Endothelial cell of umbilical vein (primary cell): ENCODE measurements at regions not wholly inside any gene's neighbourhood (a gene's known extent, or its start where the extent isn't known, plus 50 kb on each side); places are given as distances from the start of the nearest gene placed in this dataset.

Source experiments
- BruUV-seq: library from RNA; stranded (reverse); fragments of 400-500 nt; replicated peaks from 2 replicates; lab custom pipeline; 2021; lab: Mats Ljungman, UMichigan
- CTCF ChIA-PET: fragments of 300-600, 350-600 bp; sonication (Branson Sonifier 250); formaldehyde crosslinking; loops from one replicate; lab custom pipeline; 2021; ENCODE audit warnings: antibody characterized with exemption, inconsistent platforms; lab: Charles Lee
- POLR2A ChIA-PET: fragments of 300-600, 350-600 bp; sonication (Branson Sonifier 250); formaldehyde crosslinking; loops from one replicate; lab custom pipeline; 2021; ENCODE audit warnings: antibody characterized with exemption, inconsistent platforms; lab: Charles Lee
- DNase-seq: peaks from one replicate; pipeline ENCODE4 v3.0.0-alpha.2; 2011; ENCODE audit warnings: low read depth, low spot score
- FAIRE-seq: peaks from 2 replicates; lab custom pipeline; 2011; peaks lifted over from hg19 to GRCh38; lab: Jason Lieb, UNC
- H2AFZ ChIP-seq: 2 replicates; pipeline ENCODE4 v1.6.0; 2012; ENCODE audit warnings: low read depth, low read length, control low read depth, inconsistent platforms
- H3K27ac ChIP-seq: 2 replicates; pipeline ENCODE4 v1.5.1; 2011; ENCODE audit warnings: low read depth, mild to moderate bottlenecking, control low read depth, low read length, moderate library complexity; ENCODE audit not compliant: insufficient read depth
- H3K27me3 ChIP-seq, 2 experiments: 2 replicates each; pipeline versions ENCODE4 v1.6.0 to v1.6.1; 2011; ENCODE audit warnings: low read length in 2 of 2, mixed read lengths in 1 of 2; ENCODE audit not compliant: control insufficient read depth in 2 of 2, insufficient read depth in 2 of 2
- H3K36me3 ChIP-seq, 2 experiments: 2 replicates in 1 of 2; 3 replicates in 1 of 2; pipeline ENCODE4 v1.5.1; 2011; ENCODE audit warnings: low read length in 2 of 2, mild to moderate bottlenecking in 1 of 2, moderate library complexity in 1 of 2; ENCODE audit not compliant: control insufficient read depth in 2 of 2, insufficient read depth in 2 of 2; ENCODE audit errors: extremely low read depth in 1 of 2
- H3K4me1 ChIP-seq: 3 replicates; pipeline ENCODE4 v1.5.1; 2011; ENCODE audit warnings: mild to moderate bottlenecking, low read length; ENCODE audit not compliant: control insufficient read depth, insufficient read depth; ENCODE audit errors: extremely low read depth
- H3K4me2 ChIP-seq: 2 replicates; pipeline ENCODE4 v1.6.1; 2011; ENCODE audit warnings: low read length, control low read depth, mixed read lengths; ENCODE audit not compliant: insufficient read depth
- H3K4me3 ChIP-seq, 3 experiments: fragments of 200-600 bp in 1 of 3; sonication (generic), shearing (Covaris generic) in 1 of 3; replicated peaks in 1 of 3; 2 replicates each; pipeline ENCODE4 v1.5.1; 2011 to 2016; ENCODE audit warnings: control low read depth in 3 of 3, low read length in 3 of 3, mild to moderate bottlenecking in 2 of 3, inconsistent platforms in 1 of 3, low read depth in 1 of 3, moderate library complexity in 1 of 3; ENCODE audit not compliant: insufficient read depth in 1 of 3
- H3K79me2 ChIP-seq: 2 replicates; pipeline ENCODE4 v1.6.0; 2012; ENCODE audit warnings: low read length, inconsistent platforms; ENCODE audit not compliant: control insufficient read depth, insufficient read depth
- H3K9ac ChIP-seq: replicated peaks from 2 replicates; pipeline ENCODE3; 2011; ENCODE audit warnings: low read length, control low read depth; ENCODE audit not compliant: insufficient read depth; ENCODE audit errors: extremely low read depth
- H3K9me1 ChIP-seq: replicated peaks from 3 replicates; pipeline ENCODE4 v1.6.0; 2011; ENCODE audit warnings: mild to moderate bottlenecking, low read length; ENCODE audit not compliant: control insufficient read depth, insufficient read depth; ENCODE audit errors: extremely low read depth
- H3K9me3 ChIP-seq: replicated peaks from 2 replicates; pipeline ENCODE4 v1.5.1; 2012; ENCODE audit warnings: low read length, inconsistent platforms; ENCODE audit not compliant: control insufficient read depth, insufficient read depth
- H4K20me1 ChIP-seq: replicated peaks from 2 replicates; pipeline ENCODE3; 2011; ENCODE audit warnings: mild to moderate bottlenecking, low read length; ENCODE audit not compliant: control insufficient read depth, insufficient read depth; ENCODE audit errors: extremely low read depth
- EZH2 ChIP-seq: IDR thresholded peaks from 2 replicates; pipeline ENCODE4 v1.6.1; 2012; ENCODE audit warnings: borderline replicate concordance, low read depth, mild to moderate bottlenecking, moderate library complexity, low read length, inconsistent platforms; ENCODE audit not compliant: severe bottlenecking
- FOS ChIP-seq: IDR thresholded peaks from 2 replicates; pipeline ENCODE4 v1.6.1; 2011; ENCODE audit warnings: mild to moderate bottlenecking, low read length, moderate library complexity, borderline replicate concordance; ENCODE audit not compliant: insufficient read depth
- GATA2 ChIP-seq: IDR thresholded peaks from 2 replicates; pipeline ENCODE4 v1.7.0; 2011; ENCODE audit warnings: low read depth, mild to moderate bottlenecking, moderate library complexity, mixed read lengths, low read length; ENCODE audit not compliant: insufficient read length, insufficient read depth
- JUN ChIP-seq: IDR thresholded peaks from 2 replicates; pipeline ENCODE4 v1.6.1; 2011; ENCODE audit warnings: borderline replicate concordance, low read depth; ENCODE audit not compliant: insufficient read length, insufficient read depth
- MYC ChIP-seq: IDR thresholded peaks from one replicate; pipeline ENCODE4 v1.6.1; 2011; ENCODE audit warnings: mild to moderate bottlenecking, low read depth, low read length
- POLR2A ChIP-seq: IDR thresholded peaks from 2 replicates; pipeline ENCODE4 v1.6.1; 2012; ENCODE audit warnings: low read depth, mild to moderate bottlenecking, control low read depth, low read length
- POLR2AphosphoS5 ChIP-seq: IDR thresholded peaks from 2 replicates; pipeline ENCODE4 v1.6.1; 2012; ENCODE audit warnings: low read depth, mild to moderate bottlenecking, control low read depth, low read length, moderate library complexity; ENCODE audit not compliant: insufficient read depth
- dilution Hi-C: fragments of 300-500 bp; cut with MboI; formaldehyde crosslinking; loops from one replicate; pipeline ENCODE4 v1.15.0; 2019; ENCODE audit warnings: low sequenced_read_pairs; ENCODE audit not compliant: extremely low pct_ligation_motif_present
- intact Hi-C: fragments of 100-400 bp; cut with micrococcal nuclease; formaldehyde crosslinking; loops from one replicate; pipeline ENCODE4 v1.10.0; 2022
- TF ChIP-seq, protein P1 (sequence below), 2 donors: IDR thresholded peaks; 1 replicate in 1 of 2; 2 replicates in 1 of 2; pipeline ENCODE4 v1.5.1; 2011; ENCODE audit warnings: low read length in 2 of 2, mild to moderate bottlenecking in 2 of 2, moderate library complexity in 2 of 2, control low read depth in 1 of 2, inconsistent platforms in 1 of 2, low read depth in 1 of 2; ENCODE audit not compliant: insufficient read depth in 1 of 2; ENCODE audit errors: extremely low read depth in 1 of 2
- TF ChIP-seq, protein P2 (sequence below): IDR thresholded peaks from 2 replicates; pipeline ENCODE4 v1.6.1; 2011; ENCODE audit not compliant: insufficient read depth, insufficient read length

DNA sequence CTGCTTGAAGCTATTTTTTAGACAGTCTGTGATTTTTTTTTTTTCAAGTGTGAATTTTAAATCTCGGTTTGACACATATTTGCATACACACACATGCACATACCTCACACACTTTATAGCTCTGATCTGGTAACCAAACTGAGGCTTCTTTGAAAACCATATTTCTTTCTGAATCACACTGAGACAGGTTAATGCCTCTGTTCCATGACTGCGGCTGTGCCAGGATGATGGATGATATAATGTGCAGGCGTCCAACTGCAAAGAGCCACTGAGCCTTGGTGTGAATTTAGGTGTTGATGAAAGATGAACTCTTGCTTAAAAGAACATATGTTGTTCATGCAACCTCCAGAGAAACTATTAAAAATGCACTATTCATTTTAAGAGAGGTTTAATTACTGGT lies 504.0 kb upstream of the OLFM3 start:
- no peak overlapping the region for H2AFZ ChIP-seq
- no peaks in the 10 kb centered on the region for H3K4me1 ChIP-seq
- TF ChIP-seq JUN (no peak), POLR2AphosphoS5 (no peak), MYC (no peak), GATA2 (no peak), EZH2 (no peak), FOS (no peak), POLR2A (no peak)
- TF ChIP-seq, protein P1, sequence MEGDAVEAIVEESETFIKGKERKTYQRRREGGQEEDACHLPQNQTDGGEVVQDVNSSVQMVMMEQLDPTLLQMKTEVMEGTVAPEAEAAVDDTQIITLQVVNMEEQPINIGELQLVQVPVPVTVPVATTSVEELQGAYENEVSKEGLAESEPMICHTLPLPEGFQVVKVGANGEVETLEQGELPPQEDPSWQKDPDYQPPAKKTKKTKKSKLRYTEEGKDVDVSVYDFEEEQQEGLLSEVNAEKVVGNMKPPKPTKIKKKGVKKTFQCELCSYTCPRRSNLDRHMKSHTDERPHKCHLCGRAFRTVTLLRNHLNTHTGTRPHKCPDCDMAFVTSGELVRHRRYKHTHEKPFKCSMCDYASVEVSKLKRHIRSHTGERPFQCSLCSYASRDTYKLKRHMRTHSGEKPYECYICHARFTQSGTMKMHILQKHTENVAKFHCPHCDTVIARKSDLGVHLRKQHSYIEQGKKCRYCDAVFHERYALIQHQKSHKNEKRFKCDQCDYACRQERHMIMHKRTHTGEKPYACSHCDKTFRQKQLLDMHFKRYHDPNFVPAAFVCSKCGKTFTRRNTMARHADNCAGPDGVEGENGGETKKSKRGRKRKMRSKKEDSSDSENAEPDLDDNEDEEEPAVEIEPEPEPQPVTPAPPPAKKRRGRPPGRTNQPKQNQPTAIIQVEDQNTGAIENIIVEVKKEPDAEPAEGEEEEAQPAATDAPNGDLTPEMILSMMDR (IDR thresholded peaks at IDR 0.05; ENCODE audit: extremely low read depth in 1 of 2, insufficient read depth in 1 of 2, low read depth in 1 of 2, low read length in 2 of 2), result no peak
- TF ChIP-seq, protein P2, sequence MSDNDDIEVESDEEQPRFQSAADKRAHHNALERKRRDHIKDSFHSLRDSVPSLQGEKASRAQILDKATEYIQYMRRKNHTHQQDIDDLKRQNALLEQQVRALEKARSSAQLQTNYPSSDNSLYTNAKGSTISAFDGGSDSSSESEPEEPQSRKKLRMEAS, result no peak
- DNase-seq (no peak), FAIRE-seq (no peak)
- ChIA-PET POLR2A (no interaction called here), CTCF (no interaction called here)
- H3K36me3 ChIP-seq, result no peaks in the 10 kb centered on the region
- no peak overlapping the region for H3K4me3 ChIP-seq
- H3K4me2 ChIP-seq, result no peak overlapping the region
- H3K9me3 ChIP-seq, result no peaks in the 10 kb centered on the region
- intact Hi-C loops, result no loop called here
- H3K9me1 ChIP-seq, result no peaks in the 10 kb centered on the region
- no peak overlapping the region for H3K9ac ChIP-seq
- no peaks in the 10 kb centered on the region for H4K20me1 ChIP-seq
- H3K79me2 ChIP-seq, result no peaks in the 10 kb centered on the region
- no peaks in the 10 kb centered on the region for H3K27me3 ChIP-seq
- no TSS peak for BruUV-seq
- H3K27ac ChIP-seq, result no peak overlapping the region
- dilution Hi-C loops, result no loop called here
